PC-3 (cell line): ENCODE measurements at regions not wholly inside any gene's neighbourhood (a gene's known extent, or its start where the extent isn't known, plus 50 kb on each side); places are given as distances from the start of the nearest gene placed in this dataset.

Source experiments
- EZH2 ChIP-seq: fragments of 300-600 bp; sonication (generic); IDR thresholded peaks from one replicate; pipeline ENCODE4 v1.6.1; 2017; ENCODE audit warnings: antibody characterized with exemption, mild to moderate bottlenecking, low read length; ENCODE audit not compliant: unreplicated experiment
- EZH2phosphoT487 ChIP-seq: fragments of 300-600 bp; sonication (generic); IDR thresholded peaks from 2 replicates; pipeline ENCODE4 v1.6.1; 2018; ENCODE audit warnings: mild to moderate bottlenecking, antibody characterized with exemption, low read length, borderline replicate concordance
- TF ChIP-seq, protein P1 (sequence below): fragments of 300-600 bp; sonication (generic); conservative IDR thresholded peaks from 2 replicates; pipeline ENCODE4 v1.5.1; 2017; ENCODE audit warnings: antibody characterized with exemption, low read depth, mild to moderate bottlenecking, low read length

DNA sequence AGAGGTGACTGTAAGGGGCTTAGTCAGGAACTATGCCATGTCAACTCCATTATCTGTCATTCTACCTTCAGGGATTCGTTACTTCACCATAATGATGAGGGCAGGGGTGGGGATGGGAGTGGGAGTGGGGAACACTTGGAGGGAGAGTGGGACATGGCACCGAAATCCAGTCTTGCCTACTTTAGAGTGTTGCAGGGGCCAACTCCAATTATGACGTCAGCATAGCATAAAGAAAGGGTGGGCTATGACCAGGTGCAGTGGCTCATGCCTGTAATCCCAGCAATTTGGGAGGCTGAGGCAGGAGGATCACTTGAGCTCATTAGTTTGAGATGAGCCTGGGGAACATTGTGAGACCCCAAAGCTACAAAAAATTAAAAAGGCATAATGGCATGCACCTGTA, 512.2 kb downstream of the GATA3 start:
- TF ChIP-seq, protein P1, sequence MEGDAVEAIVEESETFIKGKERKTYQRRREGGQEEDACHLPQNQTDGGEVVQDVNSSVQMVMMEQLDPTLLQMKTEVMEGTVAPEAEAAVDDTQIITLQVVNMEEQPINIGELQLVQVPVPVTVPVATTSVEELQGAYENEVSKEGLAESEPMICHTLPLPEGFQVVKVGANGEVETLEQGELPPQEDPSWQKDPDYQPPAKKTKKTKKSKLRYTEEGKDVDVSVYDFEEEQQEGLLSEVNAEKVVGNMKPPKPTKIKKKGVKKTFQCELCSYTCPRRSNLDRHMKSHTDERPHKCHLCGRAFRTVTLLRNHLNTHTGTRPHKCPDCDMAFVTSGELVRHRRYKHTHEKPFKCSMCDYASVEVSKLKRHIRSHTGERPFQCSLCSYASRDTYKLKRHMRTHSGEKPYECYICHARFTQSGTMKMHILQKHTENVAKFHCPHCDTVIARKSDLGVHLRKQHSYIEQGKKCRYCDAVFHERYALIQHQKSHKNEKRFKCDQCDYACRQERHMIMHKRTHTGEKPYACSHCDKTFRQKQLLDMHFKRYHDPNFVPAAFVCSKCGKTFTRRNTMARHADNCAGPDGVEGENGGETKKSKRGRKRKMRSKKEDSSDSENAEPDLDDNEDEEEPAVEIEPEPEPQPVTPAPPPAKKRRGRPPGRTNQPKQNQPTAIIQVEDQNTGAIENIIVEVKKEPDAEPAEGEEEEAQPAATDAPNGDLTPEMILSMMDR = no peak
- TF ChIP-seq EZH2 (no peak), EZH2phosphoT487 (no peak)
